GM10266 (cell line): ENCODE measurements at regions not wholly inside any gene's neighbourhood (a gene's known extent, or its start where the extent isn't known, plus 50 kb on each side); places are given as distances from the start of the nearest gene placed in this dataset.

ENCODE experiments used
- DNase-seq: peaks from one replicate; pipeline ENCODE4 v3.0.0; 2012; ENCODE audit errors: extremely low spot score
- TF ChIP-seq, protein P1 (sequence below): IDR thresholded peaks from 2 replicates; pipeline ENCODE4 v1.5.1; 2012; ENCODE audit warnings: mild to moderate bottlenecking, low read depth; ENCODE audit not compliant: control insufficient read depth, insufficient read depth; ENCODE audit errors: missing control alignments

DNA sequence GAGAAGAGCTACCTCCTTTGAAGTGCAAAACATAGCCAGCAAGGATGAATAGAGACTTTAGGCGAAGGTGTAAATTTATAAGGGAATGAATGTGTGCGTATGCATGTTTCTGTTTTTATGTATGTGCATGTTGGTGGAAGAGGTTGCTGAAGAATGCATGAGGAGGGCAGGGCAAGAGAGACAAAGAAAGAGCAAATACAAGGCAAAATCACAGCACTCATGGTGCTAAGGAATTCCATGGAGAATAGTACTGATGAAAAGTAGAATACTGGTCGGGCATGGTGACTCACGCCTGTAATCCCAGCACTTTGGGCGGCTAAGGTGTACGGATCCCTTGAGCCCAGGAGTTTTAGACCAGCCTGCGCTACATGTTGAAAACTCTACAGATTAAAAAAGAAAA, 762.1 kb upstream of the PTPRD start:
- TF ChIP-seq, protein P1, sequence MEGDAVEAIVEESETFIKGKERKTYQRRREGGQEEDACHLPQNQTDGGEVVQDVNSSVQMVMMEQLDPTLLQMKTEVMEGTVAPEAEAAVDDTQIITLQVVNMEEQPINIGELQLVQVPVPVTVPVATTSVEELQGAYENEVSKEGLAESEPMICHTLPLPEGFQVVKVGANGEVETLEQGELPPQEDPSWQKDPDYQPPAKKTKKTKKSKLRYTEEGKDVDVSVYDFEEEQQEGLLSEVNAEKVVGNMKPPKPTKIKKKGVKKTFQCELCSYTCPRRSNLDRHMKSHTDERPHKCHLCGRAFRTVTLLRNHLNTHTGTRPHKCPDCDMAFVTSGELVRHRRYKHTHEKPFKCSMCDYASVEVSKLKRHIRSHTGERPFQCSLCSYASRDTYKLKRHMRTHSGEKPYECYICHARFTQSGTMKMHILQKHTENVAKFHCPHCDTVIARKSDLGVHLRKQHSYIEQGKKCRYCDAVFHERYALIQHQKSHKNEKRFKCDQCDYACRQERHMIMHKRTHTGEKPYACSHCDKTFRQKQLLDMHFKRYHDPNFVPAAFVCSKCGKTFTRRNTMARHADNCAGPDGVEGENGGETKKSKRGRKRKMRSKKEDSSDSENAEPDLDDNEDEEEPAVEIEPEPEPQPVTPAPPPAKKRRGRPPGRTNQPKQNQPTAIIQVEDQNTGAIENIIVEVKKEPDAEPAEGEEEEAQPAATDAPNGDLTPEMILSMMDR: no peak
- no peak for DNase-seq

DNA sequence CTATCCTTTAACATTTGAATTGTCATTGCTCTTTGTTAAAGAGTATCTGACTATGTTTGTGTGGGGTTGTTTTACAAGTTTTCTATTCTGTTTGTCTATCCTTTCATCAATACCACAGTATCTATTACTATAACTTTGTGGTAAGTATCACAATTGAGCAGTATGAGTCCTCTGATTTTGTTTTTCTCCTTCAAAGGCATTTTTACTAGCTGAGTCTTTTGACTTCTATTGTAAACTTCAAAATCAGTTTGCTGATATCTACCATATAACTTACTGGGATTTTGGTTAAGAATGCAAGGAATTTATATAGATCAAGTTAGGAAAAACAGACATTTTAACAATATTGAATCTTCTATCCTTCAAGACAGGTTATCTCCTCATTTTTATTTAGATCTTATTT, 789.8 kb upstream of the PTPRD start:
- TF ChIP-seq, protein P1: no peak
- DNase-seq: no peak

DNA sequence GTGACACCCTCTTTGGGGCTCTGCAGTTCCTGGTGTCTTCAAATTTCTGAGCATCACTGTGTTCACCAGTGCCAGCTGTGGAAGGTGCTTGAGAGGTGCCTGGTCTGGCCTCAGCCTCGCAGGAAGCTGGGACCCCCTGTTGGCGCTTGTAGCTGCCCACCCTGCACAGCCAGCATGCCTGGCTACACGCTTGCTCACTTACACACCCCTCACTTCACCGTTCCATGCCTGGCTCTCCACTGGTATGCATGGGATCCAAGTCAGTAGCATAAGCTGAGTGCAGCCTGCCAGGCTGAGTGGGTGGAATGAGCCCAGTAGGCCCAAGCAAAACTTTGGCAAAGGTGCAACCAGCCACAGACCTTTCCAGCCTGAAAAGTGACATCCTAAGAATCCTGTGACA, 801.4 kb upstream of the PTPRD start:
- no peak for DNase-seq
- TF ChIP-seq, protein P1: no peak

DNA sequence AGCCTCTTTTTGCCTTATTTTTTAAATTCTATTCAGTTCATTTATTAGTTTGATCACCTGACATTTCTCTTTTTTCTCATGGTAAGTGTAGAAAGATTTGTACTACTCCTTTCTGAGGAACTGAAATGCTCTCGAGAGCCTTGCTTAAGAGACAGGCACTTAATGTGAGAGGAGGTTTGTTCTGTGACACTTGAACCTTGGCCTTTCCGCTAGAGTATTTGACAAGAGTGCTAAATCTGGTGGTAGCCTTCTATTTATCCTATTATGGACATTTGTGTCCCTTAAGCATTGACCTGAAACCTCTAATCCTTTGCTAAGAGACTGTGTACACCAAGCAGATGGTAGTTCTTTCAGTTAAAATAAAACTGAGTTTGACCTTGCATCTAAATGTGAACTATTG, 805.0 kb upstream of the PTPRD start:
- TF ChIP-seq, protein P1: no peak
- no peak for DNase-seq

- TF ChIP-seq, protein P1: no peak
- no peak for DNase-seq
Measured at GRCh38 chr9:11431490-11431889, 818.7 kb upstream of the PTPRD start.

DNA sequence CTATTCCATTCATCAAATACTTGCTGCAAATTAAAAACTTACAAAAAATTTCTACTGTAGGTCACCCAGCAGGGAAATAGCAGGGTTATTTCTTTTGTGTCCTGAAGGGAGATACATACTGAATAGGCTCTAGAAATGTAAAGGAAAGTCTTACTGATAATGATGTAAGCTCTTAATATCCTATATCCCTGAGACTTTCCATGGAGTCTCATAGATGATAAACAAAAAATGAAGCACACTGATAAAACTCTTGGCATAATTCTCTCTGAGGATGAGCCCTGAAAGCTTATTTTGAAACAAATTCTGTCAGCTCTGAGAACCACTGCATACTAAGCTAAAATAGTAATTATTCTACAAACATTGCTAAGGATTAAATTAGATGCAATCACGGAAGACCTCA, 819.6 kb upstream of the PTPRD start:
- TF ChIP-seq, protein P1: no peak
- no peak for DNase-seq

DNA sequence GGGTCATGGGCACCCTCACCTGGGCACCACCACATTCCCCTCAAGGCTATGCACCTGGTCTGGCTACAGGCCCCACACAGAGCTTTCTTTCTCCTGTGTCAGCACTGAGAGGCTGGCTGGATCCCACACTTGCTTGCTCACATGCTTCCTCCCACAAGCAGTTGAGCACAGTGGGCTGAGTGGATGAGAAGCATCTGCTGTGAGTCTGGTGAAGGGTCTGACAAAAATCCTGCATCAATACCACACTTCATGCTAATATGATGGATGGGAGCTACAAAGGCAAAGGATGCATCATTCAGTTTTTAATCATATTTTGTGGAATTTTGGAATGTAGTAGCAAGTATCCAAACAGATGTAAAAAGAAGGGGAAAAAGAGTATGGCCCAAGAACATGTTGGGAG, 830.8 kb upstream of the PTPRD start:
- no peak for DNase-seq
- TF ChIP-seq, protein P1: no peak
